Smooth muscle cell (in vitro differentiated cells): ENCODE measurements at regions not wholly inside any gene's neighbourhood (a gene's known extent, or its start where the extent isn't known, plus 50 kb on each side); places are given as distances from the start of the nearest gene placed in this dataset.

Experiments
- DNase-seq: peaks from one replicate; lab custom pipeline; 2025; ENCODE audit not compliant: unreplicated experiment; lab: John Stamatoyannopoulos, UW
- H2AFZ ChIP-seq: fragments of 200-600 bp; sonication (generic); 2 replicates; pipeline ENCODE4 v1.6.0; 2016; ENCODE audit warnings: antibody characterized with exemption, low read depth, mild to moderate bottlenecking
- H3F3A ChIP-seq: fragments of 200-600 bp; sonication (generic); 2 replicates; pipeline ENCODE4 v1.6.0; 2017; ENCODE audit warnings: antibody characterized with exemption, low read depth
- H3K27ac ChIP-seq: fragments of 200-600 bp; sonication (generic); 2 replicates; pipeline ENCODE4 v1.5.1; 2016; ENCODE audit warnings: low read depth, mild to moderate bottlenecking
- H3K27me3 ChIP-seq: fragments of 200-600 bp; sonication (generic); 2 replicates; pipeline ENCODE4 v1.6.1; 2016; ENCODE audit warnings: low read depth, mild to moderate bottlenecking
- H3K36me3 ChIP-seq: fragments of 200-600 bp; sonication (generic); 2 replicates; pipeline ENCODE4 v1.5.1; 2016; ENCODE audit warnings: low read depth
- H3K4me1 ChIP-seq: fragments of 200-600 bp; sonication (generic); 2 replicates; pipeline ENCODE4 v1.5.1; 2016; ENCODE audit warnings: low read depth
- H3K4me2 ChIP-seq: fragments of 200-600 bp; sonication (generic); 2 replicates; pipeline ENCODE4 v1.6.0; 2016; ENCODE audit warnings: mild to moderate bottlenecking
- H3K4me3 ChIP-seq: fragments of 200-600 bp; sonication (generic); 2 replicates; pipeline ENCODE4 v1.5.1; 2016; ENCODE audit warnings: mild to moderate bottlenecking
- H3K79me2 ChIP-seq: fragments of 200-600 bp; sonication (generic); 2 replicates; pipeline ENCODE4 v1.6.0; 2016; ENCODE audit warnings: low read depth, mild to moderate bottlenecking
- H3K9ac ChIP-seq: fragments of 200-600 bp; sonication (generic); 2 replicates; pipeline ENCODE4 v1.6.0; 2016; ENCODE audit warnings: low read depth
- H3K9me3 ChIP-seq: fragments of 200-600 bp; sonication (generic); replicated peaks from 2 replicates; pipeline ENCODE4 v1.5.1; 2016; ENCODE audit warnings: low read depth
- H4K20me1 ChIP-seq: fragments of 200-600 bp; sonication (generic); 2 replicates; pipeline ENCODE4 v1.6.0; 2016; ENCODE audit warnings: low read depth
- CTCF ChIP-seq: fragments of 200-600 bp; sonication (generic); IDR thresholded peaks from 2 replicates; pipeline ENCODE4 v1.5.1; 2017; ENCODE audit warnings: borderline replicate concordance, mild to moderate bottlenecking, antibody characterized with exemption; ENCODE audit not compliant: insufficient read depth, poor library complexity, severe bottlenecking
- WGBS: methylation state at CpG from one replicate; pipeline ENCODE4 v1.1.7; 2016; ENCODE audit warnings: low lambda C conversion rate; 5-methylcytosine and 5-hydroxymethylcytosine counted together

DNA sequence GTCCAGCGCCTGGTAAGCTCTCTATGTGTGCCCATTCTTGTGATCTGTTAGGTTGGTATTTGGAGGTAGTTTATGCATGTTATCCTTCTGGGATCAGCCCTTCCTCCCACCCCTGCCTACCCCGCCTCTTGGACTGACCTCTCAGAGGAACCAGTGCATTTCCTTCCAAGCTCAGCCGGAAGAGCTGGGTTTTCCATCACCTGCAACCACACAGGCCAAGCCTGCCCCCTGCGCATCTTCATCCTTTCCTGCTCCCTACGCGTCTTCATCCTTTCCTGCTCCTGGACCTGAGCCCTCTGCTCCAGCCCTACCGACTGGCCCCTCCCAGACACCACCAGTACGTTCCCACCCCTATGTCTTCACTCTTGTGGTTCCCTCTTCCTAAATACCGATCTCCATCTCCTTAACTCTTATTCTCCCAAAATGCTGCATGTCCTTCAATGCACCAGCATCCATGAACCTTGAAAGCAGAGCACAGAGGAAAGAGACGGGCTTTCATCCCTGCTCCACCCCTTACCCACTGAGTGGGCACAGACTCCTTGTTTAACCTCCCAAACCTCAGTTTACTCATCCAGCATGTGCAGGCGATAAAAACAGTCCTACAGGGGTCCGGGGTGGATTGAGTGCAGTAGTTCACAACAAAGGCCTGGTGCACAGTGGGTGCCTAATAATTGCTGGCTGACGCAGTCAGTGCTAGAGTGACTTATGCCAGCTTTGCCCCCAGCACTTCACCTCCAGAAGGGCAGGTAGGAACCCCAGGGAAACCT, 526.3 kb downstream of the MATN1 start:
- WGBS = 69% methylated on average over 13 of the region's 13 CpGs
- Histone ChIP-seq H3K9me3 (no peaks in the 10 kb centered on the region), H4K20me1 (no peaks in the 10 kb centered on the region), H3K79me2 (no peaks in the 10 kb centered on the region), H3K9ac (no peak overlapping the region), H3K4me2 (peak overlapping the region; percentile 6), H3K4me3 (no peak overlapping the region), H3K27me3 (no peaks in the 10 kb centered on the region), H3F3A (no peaks in the 10 kb centered on the region), H3K36me3 (no peaks in the 10 kb centered on the region), H3K4me1 (no peaks in the 10 kb centered on the region), H3K27ac (no peak overlapping the region), H2AFZ (no peak overlapping the region)
- TF ChIP-seq CTCF = no peak
- DNase-seq = no peak

DNA sequence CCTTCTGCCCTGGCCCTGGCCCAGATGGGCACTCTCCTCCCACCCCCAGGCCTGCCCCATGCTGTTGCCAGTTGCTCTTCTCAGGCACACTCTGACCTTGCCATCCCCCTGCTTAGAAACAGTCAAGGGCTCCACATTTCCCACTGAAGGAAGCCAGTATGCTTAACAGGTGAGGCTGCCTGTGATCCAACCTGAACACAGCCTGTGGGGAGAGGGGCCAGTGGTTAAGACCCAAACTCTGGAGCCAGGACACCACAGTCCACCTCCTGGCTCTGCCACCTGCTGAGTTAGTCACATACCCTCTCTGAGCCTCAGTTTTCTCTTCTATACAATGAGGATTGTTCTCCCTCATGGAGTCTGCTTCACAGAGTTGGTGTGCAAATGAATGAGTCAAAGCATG, 526.9 kb downstream of the MATN1 start:
- no peaks in the 10 kb centered on the region for H3K36me3 ChIP-seq
- H4K20me1 ChIP-seq = no peaks in the 10 kb centered on the region
- no peak overlapping the region for H2AFZ ChIP-seq
- no peak overlapping the region for H3K27ac ChIP-seq
- no peak overlapping the region for H3K9ac ChIP-seq
- no peaks in the 10 kb centered on the region for H3F3A ChIP-seq
- no peak overlapping the region for H3K4me2 ChIP-seq
- TF ChIP-seq CTCF = no peak
- DNase-seq = no peak
- H3K27me3 ChIP-seq = no peaks in the 10 kb centered on the region
- no peaks in the 10 kb centered on the region for H3K9me3 ChIP-seq
- no peaks in the 10 kb centered on the region for H3K4me1 ChIP-seq
- no peak overlapping the region for H3K4me3 ChIP-seq
- H3K79me2 ChIP-seq = no peaks in the 10 kb centered on the region

DNA sequence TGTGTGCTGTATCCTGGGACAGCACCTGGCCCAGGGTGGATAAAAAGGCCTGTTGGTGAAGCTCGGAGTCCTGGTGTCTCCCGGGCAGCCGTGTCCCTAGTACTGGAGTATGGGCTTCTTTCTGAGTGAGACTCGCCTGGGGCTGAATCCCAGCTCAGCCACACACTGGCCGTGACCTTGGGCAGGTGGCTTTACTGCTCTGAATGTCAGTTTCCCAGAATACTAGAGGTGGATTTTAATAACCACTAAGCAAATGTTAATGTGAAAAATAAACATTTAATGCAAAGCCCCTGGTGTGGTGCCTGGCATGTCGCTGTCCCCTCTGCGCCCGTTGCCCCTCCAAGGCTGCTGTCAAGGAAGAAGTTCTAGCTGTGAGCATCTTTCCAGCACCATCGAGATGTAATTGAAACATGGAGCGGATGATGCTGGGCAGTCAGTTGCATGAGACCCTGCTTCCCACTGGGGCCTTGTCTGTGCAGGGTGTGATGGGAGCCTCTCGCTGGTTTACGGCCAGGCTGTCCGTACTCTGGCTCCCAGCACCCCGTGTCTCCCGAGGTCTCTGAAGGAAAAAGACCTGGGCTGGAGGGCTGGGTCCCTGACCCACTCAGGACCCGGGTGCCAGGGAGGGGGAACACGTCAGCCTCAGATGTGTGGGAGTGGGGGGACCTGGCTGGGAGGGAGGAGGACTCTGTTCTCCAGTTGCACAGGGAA, 527.8 kb downstream of the MATN1 start:
- 92% methylated on average over 16 of the region's 17 CpGs for WGBS
- Histone ChIP-seq H2AFZ (no peak overlapping the region), H3K4me3 (no peak overlapping the region), H3K9me3 (no peaks in the 10 kb centered on the region), H4K20me1 (no peaks in the 10 kb centered on the region), H3K4me2 (no peak overlapping the region), H3K27ac (no peak overlapping the region), H3K4me1 (peaks cover 5% of the 10 kb centered on the region), H3F3A (no peaks in the 10 kb centered on the region), H3K9ac (no peak overlapping the region), H3K36me3 (no peaks in the 10 kb centered on the region), H3K27me3 (no peaks in the 10 kb centered on the region), H3K79me2 (no peaks in the 10 kb centered on the region)
- DNase-seq = no peak
- TF ChIP-seq CTCF = no peak
